GM20000 (cell line): ENCODE measurements at regions not wholly inside any gene's neighbourhood (a gene's known extent, or its start where the extent isn't known, plus 50 kb on each side); places are given as distances from the start of the nearest gene placed in this dataset.
"Not testable (repeated sequence)": the region's sequence is repeated elsewhere in the genome, so short reads cannot be mapped to it uniquely, and the experiment has no call there.

Source experiments
- DNase-seq: peaks from one replicate; pipeline ENCODE4 v3.0.0; 2012; ENCODE audit warnings: low spot score
- TF ChIP-seq, protein P1 (sequence below): IDR thresholded peaks from 2 replicates; pipeline ENCODE4 v1.5.1; 2012; ENCODE audit warnings: mild to moderate bottlenecking, control low read depth; ENCODE audit errors: extremely low read depth, missing control alignments

DNA sequence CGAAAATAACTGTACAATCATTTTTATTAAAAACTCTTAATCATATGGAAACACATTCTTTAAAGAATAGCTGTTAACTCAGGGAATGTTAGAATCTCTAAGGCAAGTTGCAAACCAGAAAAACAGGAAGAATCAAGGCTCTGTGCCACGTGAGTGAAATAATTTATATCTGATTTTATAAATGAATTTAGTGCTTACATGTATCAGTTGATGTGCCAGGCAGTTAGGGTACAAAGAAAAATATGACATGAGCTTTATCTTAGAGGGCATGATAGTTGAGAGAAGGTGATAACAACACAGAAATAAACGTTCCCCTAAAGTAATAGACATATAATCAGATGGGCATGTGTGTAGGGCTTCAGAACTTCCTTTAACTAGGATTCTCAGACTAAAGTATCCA is 734.5 kb upstream of the CCDC179 start:
- no peak for DNase-seq
- TF ChIP-seq, protein P1, sequence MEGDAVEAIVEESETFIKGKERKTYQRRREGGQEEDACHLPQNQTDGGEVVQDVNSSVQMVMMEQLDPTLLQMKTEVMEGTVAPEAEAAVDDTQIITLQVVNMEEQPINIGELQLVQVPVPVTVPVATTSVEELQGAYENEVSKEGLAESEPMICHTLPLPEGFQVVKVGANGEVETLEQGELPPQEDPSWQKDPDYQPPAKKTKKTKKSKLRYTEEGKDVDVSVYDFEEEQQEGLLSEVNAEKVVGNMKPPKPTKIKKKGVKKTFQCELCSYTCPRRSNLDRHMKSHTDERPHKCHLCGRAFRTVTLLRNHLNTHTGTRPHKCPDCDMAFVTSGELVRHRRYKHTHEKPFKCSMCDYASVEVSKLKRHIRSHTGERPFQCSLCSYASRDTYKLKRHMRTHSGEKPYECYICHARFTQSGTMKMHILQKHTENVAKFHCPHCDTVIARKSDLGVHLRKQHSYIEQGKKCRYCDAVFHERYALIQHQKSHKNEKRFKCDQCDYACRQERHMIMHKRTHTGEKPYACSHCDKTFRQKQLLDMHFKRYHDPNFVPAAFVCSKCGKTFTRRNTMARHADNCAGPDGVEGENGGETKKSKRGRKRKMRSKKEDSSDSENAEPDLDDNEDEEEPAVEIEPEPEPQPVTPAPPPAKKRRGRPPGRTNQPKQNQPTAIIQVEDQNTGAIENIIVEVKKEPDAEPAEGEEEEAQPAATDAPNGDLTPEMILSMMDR = no peak

DNA sequence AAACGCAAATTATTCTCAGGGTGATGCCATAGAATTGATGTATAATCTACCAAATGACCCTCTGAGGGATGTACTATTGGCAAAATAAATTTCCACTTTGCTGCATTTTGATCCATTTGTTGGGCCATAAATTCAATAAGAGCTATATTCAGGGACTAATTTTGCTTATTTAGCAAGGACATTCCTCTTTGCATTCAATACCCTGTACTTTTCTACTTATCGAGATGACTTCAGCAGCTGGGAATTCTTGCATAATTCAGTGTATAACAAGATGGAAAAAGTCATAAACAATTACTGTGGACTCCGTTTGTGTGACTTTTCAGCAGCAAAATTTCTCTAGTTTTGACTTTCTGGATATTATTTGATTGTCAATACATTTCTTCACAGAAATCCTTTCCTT is 744.7 kb upstream of the CCDC179 start:
- TF ChIP-seq, protein P1 = no peak

DNA sequence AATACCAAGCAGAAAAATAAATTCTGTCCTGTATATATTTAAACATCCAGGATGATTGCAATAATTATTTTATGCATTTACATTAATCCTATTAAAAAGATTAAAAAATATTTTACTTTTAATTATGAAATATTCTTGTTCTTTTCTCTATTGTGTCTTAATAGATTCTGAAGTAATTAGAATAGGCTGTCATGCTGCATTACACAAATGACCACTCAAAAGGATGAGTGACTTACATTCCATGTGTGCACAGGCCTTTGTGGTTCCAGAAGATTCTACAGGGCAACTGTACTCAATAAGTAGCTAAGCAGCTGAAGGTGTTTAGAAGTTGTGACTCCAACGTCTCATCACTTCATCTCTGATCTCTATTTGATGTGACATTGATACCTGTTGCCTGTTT is 745.9 kb upstream of the CCDC179 start:
- TF ChIP-seq, protein P1 = no peak
- no peak for DNase-seq

More for the DNA sequence above, 744.7 kb upstream of the CCDC179 start:
- DNase-seq = no peak

DNA sequence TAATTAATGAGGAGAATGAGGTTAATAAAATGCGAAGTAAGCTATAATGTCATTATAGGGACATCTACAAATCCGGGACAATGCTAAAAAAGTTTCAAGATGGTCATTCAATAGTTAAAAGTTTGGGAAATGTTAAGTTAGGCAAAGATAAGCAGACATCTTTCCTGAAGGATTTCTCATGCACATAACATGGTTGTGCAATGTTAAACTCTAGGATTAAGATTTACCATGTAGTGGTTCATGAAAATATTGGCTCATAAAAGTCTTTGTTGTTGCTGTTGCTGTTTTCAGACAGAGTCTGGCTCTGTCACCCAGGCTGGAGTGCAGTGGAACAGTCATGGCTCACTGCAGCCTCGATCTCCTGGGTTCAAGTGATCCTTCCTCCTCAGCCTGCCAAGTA is 751.5 kb upstream of the CCDC179 start:
- no peak for DNase-seq

DNA sequence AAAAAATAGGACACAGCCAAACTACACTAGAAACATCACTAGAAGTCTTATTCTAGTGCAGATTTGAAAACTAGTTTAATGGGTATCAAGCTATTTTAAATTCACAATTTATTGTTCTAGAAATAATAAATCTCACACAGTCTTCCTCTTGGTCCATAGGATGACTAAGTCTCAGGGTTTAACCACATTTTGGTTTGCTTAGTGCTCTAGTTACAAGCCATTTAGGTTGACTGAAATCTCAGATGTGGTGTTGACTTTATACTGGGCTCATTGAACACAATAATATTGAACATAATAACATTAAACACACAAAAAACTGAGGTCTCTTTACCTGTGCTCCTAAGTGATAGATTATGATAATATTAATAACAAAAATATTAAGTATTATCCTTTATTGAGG is 760.3 kb upstream of the CCDC179 start:
- DNase-seq = no peak
- TF ChIP-seq, protein P1 = no peak

More for the DNA sequence above, 751.5 kb upstream of the CCDC179 start:
- TF ChIP-seq, protein P1 = no peak

DNA sequence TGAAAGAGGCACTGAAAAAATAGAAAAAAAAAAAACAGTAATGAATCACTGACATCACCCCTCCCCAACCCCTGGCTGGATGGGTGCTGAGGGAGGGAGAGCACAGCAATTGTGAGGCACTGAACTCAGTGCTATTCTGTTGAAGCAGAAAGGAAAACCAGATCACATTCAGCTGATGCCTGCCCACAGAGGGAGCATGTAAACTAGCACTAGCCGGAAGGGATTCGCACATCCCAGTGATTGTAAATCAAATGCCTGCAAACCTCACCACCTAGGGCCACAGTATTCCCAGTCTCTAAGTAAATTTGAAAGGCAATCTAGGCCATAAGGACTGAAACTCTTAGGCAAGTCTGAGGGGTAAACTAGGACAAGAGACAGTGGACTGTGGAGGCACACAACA is 772.0 kb upstream of the CCDC179 start:
- TF ChIP-seq, protein P1 = no peak
- no peak for DNase-seq

DNA sequence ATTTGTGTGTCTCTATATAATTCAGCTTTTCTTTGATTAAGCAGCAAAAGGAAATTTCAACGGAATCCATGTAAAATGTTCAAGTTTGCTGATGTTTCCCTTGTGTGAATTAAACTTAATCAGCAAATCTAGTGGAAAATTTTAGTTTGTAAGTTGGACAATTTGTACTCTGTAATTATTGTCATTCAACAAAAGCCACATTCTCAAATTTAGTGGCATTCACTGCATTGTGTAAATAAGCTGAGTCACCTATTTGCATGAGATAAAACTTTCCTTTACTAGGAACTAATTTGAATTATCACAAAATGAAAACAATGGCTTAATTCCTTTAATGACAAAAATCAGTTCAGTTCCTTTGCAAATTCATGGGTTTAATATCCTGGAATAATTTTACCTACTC is 784.2 kb upstream of the CCDC179 start:
- no peak for DNase-seq
- TF ChIP-seq, protein P1 = no peak

DNA sequence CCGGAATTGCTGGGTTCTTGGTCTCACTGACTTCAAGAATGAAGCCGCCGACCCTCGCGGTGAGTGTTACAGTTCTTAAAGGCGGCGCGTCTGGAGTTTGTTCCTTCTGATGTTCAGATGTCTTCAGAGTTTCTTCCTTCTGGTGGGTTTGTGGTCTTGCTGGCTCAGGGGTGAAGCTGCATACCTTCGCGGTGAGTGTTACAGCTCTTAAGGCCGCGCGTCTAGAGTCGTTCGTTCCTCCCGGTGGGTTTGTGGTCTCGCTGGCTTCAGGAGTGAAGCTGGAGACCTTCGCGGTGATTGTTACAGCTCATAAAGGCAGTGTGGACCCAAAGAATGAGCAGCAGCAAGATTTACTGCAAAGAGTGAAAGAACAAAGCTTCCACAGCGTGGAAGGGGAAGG is 792.1 kb upstream of the CCDC179 start:
- not testable (repeated sequence) for DNase-seq
